ENCODE measurements at regions not wholly inside any gene's neighbourhood (a gene's known extent, or its start where the extent isn't known, plus 50 kb on each side); places are given as distances from the start of the nearest gene placed in this dataset.

DNA sequence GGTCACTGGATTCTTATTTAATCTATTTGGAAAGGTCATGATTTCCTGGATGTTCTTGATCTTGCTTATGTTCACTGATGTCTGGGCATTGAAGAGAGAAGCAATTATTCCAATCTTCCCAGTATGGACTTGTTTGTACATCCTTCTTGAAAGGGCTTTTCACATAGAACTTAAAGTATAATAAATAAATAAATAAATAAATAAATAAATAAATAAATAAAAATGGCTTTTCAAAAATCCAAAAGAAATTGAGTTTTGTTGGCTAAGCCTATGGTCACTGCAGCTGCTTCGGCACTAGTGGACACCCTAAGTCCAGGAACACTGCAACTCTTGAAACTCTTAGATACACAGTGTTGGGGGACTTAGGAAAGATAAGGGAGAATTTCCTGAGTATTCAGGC is 840.7 kb upstream of the EDIL3 start:
- no peak for DNase-seq (ENCODE audit: low read depth, low spot score)
- Mint-ChIP-seq H3K4me1 (no peaks in the 10 kb centered on the region), H3K4me3 (no peak overlapping the region), H3K27ac (ENCODE audit: unreplicated experiment) (no peak overlapping the region), H3K36me3 (ENCODE audit: low read depth) (no peaks in the 10 kb centered on the region), H3K9me3 (peaks cover 10% of the 10 kb centered on the region), H3K27me3 (ENCODE audit: low read depth) (no peaks in the 10 kb centered on the region)
- TF ChIP-seq, protein P1, sequence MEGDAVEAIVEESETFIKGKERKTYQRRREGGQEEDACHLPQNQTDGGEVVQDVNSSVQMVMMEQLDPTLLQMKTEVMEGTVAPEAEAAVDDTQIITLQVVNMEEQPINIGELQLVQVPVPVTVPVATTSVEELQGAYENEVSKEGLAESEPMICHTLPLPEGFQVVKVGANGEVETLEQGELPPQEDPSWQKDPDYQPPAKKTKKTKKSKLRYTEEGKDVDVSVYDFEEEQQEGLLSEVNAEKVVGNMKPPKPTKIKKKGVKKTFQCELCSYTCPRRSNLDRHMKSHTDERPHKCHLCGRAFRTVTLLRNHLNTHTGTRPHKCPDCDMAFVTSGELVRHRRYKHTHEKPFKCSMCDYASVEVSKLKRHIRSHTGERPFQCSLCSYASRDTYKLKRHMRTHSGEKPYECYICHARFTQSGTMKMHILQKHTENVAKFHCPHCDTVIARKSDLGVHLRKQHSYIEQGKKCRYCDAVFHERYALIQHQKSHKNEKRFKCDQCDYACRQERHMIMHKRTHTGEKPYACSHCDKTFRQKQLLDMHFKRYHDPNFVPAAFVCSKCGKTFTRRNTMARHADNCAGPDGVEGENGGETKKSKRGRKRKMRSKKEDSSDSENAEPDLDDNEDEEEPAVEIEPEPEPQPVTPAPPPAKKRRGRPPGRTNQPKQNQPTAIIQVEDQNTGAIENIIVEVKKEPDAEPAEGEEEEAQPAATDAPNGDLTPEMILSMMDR (conservative IDR thresholded peaks at IDR 0.05), result no peak

DNA sequence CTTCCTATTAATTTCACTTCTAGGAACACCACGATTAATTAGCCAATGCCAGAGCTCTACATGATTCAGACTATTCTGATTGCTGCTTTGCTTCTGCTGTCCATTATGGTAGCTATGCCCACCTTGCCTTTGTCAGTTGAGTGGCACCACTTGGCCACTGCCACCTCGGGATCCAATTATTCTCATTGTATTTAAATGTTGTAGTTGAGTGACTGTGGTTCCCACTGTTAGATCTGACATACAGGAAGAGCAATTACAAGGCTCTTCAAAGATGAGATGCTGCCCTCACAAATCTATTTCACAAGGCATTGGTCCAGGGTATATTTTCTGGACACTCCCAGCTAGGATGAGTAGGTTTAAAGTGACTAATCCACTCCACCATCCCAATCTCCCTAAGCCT is 864.5 kb upstream of the EDIL3 start:
- no peaks in the 10 kb centered on the region for H3K27me3 Mint-ChIP-seq (ENCODE audit: low read depth)
- peaks cover 3% of the 10 kb centered on the region for H3K36me3 Mint-ChIP-seq (ENCODE audit: low read depth)
- no peaks in the 10 kb centered on the region for H3K4me1 Mint-ChIP-seq
- peaks cover 11% of the 10 kb centered on the region for H3K9me3 Mint-ChIP-seq
- TF ChIP-seq, protein P1 (conservative IDR thresholded peaks at IDR 0.05), result no peak
- no peak overlapping the region for H3K27ac Mint-ChIP-seq (ENCODE audit: unreplicated experiment)
- H3K4me3 Mint-ChIP-seq, result no peak overlapping the region
- no peak for DNase-seq (ENCODE audit: low read depth, low spot score)

DNA sequence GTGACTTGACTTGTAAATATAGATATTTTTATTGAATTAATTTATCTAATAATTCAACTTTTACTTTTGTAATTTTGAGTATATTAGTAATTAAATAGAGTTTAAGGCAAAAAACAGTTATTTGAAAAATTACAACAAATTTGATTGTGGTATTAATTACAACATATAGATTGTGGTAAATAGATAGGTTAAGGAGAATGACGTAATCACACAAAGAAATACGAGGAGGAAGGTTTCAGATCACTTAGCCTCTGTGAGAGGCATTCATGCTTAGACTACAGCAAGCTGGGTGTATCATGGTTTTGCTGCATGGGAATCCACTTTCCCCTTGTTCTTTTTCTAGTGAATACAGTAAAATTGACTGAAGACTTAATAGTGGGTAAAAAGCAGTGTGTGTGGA is 878.4 kb upstream of the EDIL3 start:
- no peaks in the 10 kb centered on the region for H3K36me3 Mint-ChIP-seq (ENCODE audit: low read depth)
- no peak overlapping the region for H3K27ac Mint-ChIP-seq (ENCODE audit: unreplicated experiment)
- no peaks in the 10 kb centered on the region for H3K27me3 Mint-ChIP-seq (ENCODE audit: low read depth)
- DNase-seq (ENCODE audit: low read depth, low spot score), result no peak
- no peaks in the 10 kb centered on the region for H3K9me3 Mint-ChIP-seq
- H3K4me1 Mint-ChIP-seq, result no peaks in the 10 kb centered on the region
- TF ChIP-seq, protein P1 (conservative IDR thresholded peaks at IDR 0.05), result no peak
- no peak overlapping the region for H3K4me3 Mint-ChIP-seq

DNA sequence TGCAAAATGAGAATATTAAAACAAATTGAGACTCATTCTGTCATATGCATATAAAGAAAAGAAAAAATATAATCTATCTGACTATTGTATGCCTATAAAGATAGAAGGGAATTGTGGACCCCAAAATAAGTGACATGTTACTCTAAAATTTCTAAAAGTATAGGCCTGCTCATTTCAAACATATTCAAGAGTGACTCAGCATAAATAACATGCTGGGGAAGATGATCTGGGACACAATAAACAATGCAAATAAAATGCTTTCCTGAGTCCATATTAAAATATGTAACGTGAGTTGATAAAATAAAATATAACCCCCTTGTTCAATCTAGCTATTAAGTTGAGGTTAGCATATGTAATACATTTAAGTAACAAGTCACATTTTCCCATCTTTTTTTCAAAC is 882.0 kb upstream of the EDIL3 start:
- TF ChIP-seq, protein P1 (conservative IDR thresholded peaks at IDR 0.05), result no peak
- DNase-seq (ENCODE audit: low read depth, low spot score), result no peak
- H3K9me3 Mint-ChIP-seq, result peaks cover 2% of the 10 kb centered on the region
- H3K4me1 Mint-ChIP-seq, result no peaks in the 10 kb centered on the region
- no peak overlapping the region for H3K4me3 Mint-ChIP-seq
- no peak overlapping the region for H3K27ac Mint-ChIP-seq (ENCODE audit: unreplicated experiment)
- H3K27me3 Mint-ChIP-seq (ENCODE audit: low read depth), result no peaks in the 10 kb centered on the region
- H3K36me3 Mint-ChIP-seq (ENCODE audit: low read depth), result no peaks in the 10 kb centered on the region

DNA sequence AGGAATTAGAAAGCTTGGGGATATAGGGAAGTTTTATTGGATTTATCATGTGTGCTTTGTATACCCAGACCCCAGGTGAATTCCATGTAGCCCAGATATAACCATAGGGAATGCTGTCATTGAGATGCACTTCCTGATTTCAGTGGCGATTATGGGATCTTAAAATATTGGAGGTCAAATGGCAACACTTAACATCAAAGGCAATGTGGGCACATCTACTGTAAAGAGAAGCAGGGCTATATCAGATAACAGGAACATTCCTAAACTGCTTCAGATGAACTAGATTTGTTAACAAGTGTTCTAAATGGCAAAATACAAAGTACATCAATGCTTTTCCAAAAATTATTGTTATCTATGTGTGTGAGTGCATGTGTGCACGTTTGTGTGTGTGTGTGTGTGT is 883.5 kb upstream of the EDIL3 start:
- H3K36me3 Mint-ChIP-seq (ENCODE audit: low read depth), result no peaks in the 10 kb centered on the region
- H3K9me3 Mint-ChIP-seq, result peaks cover 2% of the 10 kb centered on the region
- H3K27me3 Mint-ChIP-seq (ENCODE audit: low read depth), result no peaks in the 10 kb centered on the region
- H3K27ac Mint-ChIP-seq (ENCODE audit: unreplicated experiment), result no peak overlapping the region
- no peaks in the 10 kb centered on the region for H3K4me1 Mint-ChIP-seq
- no peak overlapping the region for H3K4me3 Mint-ChIP-seq
- no peak for DNase-seq (ENCODE audit: low read depth, low spot score)
- TF ChIP-seq, protein P1 (conservative IDR thresholded peaks at IDR 0.05), result no peak

DNA sequence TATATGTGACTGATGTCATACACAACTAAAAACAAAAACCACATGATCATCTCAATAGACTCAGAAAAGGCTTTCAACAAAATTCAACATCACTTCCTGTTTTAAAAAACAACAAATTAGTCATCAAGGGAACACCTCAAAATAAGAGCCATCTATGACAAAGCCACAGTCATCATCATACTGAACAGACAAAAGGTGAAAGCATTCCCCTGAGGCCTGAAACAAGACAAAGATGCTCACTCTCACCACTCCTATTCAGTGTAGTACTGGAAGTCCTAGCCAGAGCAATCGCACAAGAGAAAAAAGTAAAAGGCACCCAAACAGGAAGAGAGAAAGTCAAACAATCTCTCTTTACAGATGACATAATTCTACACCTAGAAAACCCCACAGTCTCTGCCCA is 893.5 kb upstream of the EDIL3 start:
- H3K4me1 Mint-ChIP-seq, result no peaks in the 10 kb centered on the region

More for the DNA sequence above, 893.5 kb upstream of the EDIL3 start:
- no peaks in the 10 kb centered on the region for H3K36me3 Mint-ChIP-seq (ENCODE audit: low read depth)
- no peak for DNase-seq (ENCODE audit: low read depth, low spot score)
- TF ChIP-seq, protein P1 (conservative IDR thresholded peaks at IDR 0.05), result no peak
- no peak overlapping the region for H3K27ac Mint-ChIP-seq (ENCODE audit: unreplicated experiment)
- H3K27me3 Mint-ChIP-seq (ENCODE audit: low read depth), result no peaks in the 10 kb centered on the region
- H3K4me3 Mint-ChIP-seq, result no peak overlapping the region
- H3K9me3 Mint-ChIP-seq, result no peaks in the 10 kb centered on the region
